ENCODE measurements at regions not wholly inside any gene's neighbourhood (a gene's known extent, or its start where the extent isn't known, plus 50 kb on each side); places are given as distances from the start of the nearest gene placed in this dataset.

DNA sequence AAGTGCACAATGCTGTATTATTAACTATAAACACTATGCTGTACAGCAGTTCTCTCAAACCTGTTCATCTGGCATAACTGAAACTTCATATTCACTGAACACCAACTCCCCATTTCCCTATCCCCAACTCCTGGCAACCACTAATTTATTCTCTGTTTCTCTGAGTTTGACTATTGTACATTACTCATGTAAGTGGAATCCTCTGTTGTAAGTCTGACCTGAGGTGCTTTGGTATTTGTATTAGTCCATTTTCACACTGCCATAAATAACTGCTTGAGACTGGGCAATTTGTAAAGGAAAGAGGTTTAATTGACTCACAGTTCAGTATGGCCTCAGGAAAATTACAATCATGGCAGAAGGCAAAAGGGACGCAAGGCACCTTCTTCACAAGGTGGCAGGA lies 266.3 kb downstream of the PPP1R3A start:
- DNase-seq (ENCODE audit: unreplicated experiment): peak; percentile 50
- H3K27me3 Mint-ChIP-seq (ENCODE audit: insufficient read depth, unreplicated experiment): no peaks in the 10 kb centered on the region
- peaks cover 10% of the 10 kb centered on the region for H3K9me3 Mint-ChIP-seq (ENCODE audit: unreplicated experiment)

DNA sequence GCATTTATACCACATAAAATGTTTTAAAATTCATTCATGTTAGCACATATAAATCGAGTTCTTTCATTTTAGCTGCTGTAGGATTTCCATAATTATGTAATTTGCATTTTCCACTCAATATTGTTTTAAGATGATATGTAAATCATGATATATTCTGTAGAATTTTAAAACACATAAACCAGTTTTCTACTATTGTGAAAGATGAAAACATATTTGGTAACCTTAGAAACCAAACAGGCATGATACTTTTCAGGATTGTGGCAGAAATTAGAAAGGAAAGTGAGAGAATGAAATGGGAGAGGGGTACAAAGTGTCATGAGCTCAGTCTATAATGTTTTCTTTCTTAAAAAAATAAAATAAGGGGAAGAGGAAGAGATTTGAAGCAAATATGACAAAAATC lies 269.3 kb downstream of the PPP1R3A start:
- intact Hi-C loops (cut with micrococcal nuclease): no loop called here
- peaks cover 12% of the 10 kb centered on the region for H3K9me3 Mint-ChIP-seq (ENCODE audit: unreplicated experiment)
- peaks cover 16% of the 10 kb centered on the region for H3K4me1 Mint-ChIP-seq (ENCODE audit: insufficient read depth, unreplicated experiment)
- TF ChIP-seq, protein P1, sequence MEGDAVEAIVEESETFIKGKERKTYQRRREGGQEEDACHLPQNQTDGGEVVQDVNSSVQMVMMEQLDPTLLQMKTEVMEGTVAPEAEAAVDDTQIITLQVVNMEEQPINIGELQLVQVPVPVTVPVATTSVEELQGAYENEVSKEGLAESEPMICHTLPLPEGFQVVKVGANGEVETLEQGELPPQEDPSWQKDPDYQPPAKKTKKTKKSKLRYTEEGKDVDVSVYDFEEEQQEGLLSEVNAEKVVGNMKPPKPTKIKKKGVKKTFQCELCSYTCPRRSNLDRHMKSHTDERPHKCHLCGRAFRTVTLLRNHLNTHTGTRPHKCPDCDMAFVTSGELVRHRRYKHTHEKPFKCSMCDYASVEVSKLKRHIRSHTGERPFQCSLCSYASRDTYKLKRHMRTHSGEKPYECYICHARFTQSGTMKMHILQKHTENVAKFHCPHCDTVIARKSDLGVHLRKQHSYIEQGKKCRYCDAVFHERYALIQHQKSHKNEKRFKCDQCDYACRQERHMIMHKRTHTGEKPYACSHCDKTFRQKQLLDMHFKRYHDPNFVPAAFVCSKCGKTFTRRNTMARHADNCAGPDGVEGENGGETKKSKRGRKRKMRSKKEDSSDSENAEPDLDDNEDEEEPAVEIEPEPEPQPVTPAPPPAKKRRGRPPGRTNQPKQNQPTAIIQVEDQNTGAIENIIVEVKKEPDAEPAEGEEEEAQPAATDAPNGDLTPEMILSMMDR (IDR thresholded peaks at IDR 0.05; ENCODE audit: unreplicated experiment): no peak
- no peak for DNase-seq (ENCODE audit: unreplicated experiment)
- no TSS peak for BruUV-seq (replicated peaks)
- peaks cover 6% of the 10 kb centered on the region for H3K36me3 Mint-ChIP-seq (ENCODE audit: insufficient read depth, unreplicated experiment)
- H3K4me3 Mint-ChIP-seq (ENCODE audit: unreplicated experiment): no peak overlapping the region
- CTCF ChIA-PET: no interaction called here
- H3K27ac Mint-ChIP-seq (ENCODE audit: low read depth, unreplicated experiment): no peak overlapping the region
- POLR2A ChIA-PET: no interaction called here
- no peaks in the 10 kb centered on the region for H3K27me3 Mint-ChIP-seq (ENCODE audit: insufficient read depth, unreplicated experiment)

More for the DNA sequence above, 266.3 kb downstream of the PPP1R3A start:
- POLR2A ChIA-PET: interaction anchor here (1.0 kb wide), 1 partner anchor 88 kb away, joined by 5 read pairs; no protein-coding TSS in a partner anchor
- Mint-ChIP-seq H3K4me1 (ENCODE audit: insufficient read depth, unreplicated experiment) (peaks cover 16% of the 10 kb centered on the region), H3K36me3 (ENCODE audit: insufficient read depth, unreplicated experiment) (peaks cover 6% of the 10 kb centered on the region), H3K4me3 (ENCODE audit: unreplicated experiment) (no peak overlapping the region), H3K27ac (ENCODE audit: low read depth, unreplicated experiment) (peak overlapping the region; percentile 92)
- TF ChIP-seq, protein P1 (IDR thresholded peaks at IDR 0.05; ENCODE audit: unreplicated experiment): no peak
- intact Hi-C loops (cut with micrococcal nuclease): no loop called here
- CTCF ChIA-PET: no interaction called here
- BruUV-seq (replicated peaks): no TSS peak

DNA sequence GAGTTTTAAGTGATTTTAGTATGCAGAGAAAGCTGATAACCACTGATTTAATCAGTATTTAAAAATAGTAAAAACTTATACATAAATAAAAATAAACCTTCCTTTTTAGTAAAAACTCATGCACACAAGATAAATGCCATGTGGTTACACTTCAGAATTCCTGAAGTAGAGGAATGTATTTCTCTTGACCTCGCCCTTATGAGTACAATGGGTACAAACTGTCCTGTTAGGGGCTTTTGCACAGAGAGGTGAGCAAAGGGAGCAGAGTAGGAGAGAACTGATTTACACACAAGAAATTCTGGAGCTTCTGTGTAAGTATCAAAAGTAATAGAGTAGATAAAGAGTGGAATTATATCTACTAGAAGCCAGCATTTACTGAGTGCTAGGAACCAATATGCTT lies 279.6 kb downstream of the PPP1R3A start:
- POLR2A ChIA-PET: interaction anchor here (0.5 to 1.0 kb wide), 3 partner anchors 20 to 340 kb away, joined by 3 read pairs; no protein-coding TSS in a partner anchor
- no peaks in the 10 kb centered on the region for H3K27me3 Mint-ChIP-seq (ENCODE audit: insufficient read depth, unreplicated experiment)
- intact Hi-C loops (cut with micrococcal nuclease): no loop called here
- peaks cover 5% of the 10 kb centered on the region for H3K36me3 Mint-ChIP-seq (ENCODE audit: insufficient read depth, unreplicated experiment)
- CTCF ChIA-PET: interaction anchor here (0.7 kb wide), 1 partner anchor 42 kb away, joined by 3 read pairs; no protein-coding TSS in a partner anchor
- TF ChIP-seq, protein P1 (IDR thresholded peaks at IDR 0.05; ENCODE audit: unreplicated experiment): no peak
- H3K4me3 Mint-ChIP-seq (ENCODE audit: unreplicated experiment): no peak overlapping the region
- no TSS peak for BruUV-seq (replicated peaks)
- H3K9me3 Mint-ChIP-seq (ENCODE audit: unreplicated experiment): peaks cover 4% of the 10 kb centered on the region
- DNase-seq (ENCODE audit: unreplicated experiment): no peak
- peak overlapping the region; percentile 85 for H3K27ac Mint-ChIP-seq (ENCODE audit: low read depth, unreplicated experiment)
- peaks cover 59% of the 10 kb centered on the region for H3K4me1 Mint-ChIP-seq (ENCODE audit: insufficient read depth, unreplicated experiment)

DNA sequence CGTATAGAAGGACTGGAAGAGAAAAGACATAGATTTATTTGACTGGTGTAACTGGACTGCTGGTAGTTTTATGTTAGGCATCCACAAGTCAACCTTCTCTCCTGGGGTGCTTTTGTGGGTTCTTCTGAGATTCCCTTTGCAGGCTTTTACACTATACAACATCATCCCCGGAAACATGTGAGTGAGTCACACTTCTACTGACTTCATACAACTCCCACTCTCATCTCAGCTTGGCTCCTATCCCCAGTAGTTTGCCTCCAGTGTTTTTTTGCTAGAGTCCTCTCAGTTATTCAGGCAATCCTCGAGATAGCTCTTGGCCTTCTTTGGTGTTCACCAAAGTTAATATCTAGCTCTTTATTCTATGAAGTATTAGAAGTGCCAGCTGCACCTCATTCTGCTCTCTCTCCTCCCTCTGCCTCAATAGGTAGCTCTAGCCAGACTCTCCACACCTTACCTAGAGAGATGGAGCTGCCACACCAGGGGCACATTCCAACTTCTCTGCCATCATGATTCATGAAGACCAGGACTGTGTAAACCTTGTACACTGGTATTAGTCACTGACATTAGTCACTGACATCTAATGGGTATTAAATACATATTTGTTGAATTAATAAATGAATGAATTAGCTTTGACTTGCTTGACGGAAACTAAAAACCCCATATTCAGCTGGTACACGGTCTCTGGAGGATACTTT lies 281.9 kb downstream of the PPP1R3A start:
- DNase-seq (ENCODE audit: unreplicated experiment): peak; percentile 59
- ChIA-PET POLR2A (interaction anchor here (0.6 to 2.0 kb wide), 3 partner anchors 15 to 27 kb away, joined by 3 to 9 read pairs (median 3); no protein-coding TSS in a partner anchor), CTCF (interaction anchor here (0.7 to 1.1 kb wide), 2 partner anchors 26 to 30 kb away, joined by 3 read pairs; no protein-coding TSS in a partner anchor)
- Mint-ChIP-seq H3K9me3 (ENCODE audit: unreplicated experiment) (peaks cover 4% of the 10 kb centered on the region), H3K27ac (ENCODE audit: low read depth, unreplicated experiment) (peak overlapping the region; percentile 85), H3K27me3 (ENCODE audit: insufficient read depth, unreplicated experiment) (no peaks in the 10 kb centered on the region), H3K4me3 (ENCODE audit: unreplicated experiment) (peak overlapping the region; percentile 8), H3K4me1 (ENCODE audit: insufficient read depth, unreplicated experiment) (peaks cover 60% of the 10 kb centered on the region), H3K36me3 (ENCODE audit: insufficient read depth, unreplicated experiment) (peaks cover 5% of the 10 kb centered on the region)
- TF ChIP-seq, protein P1 (IDR thresholded peaks at IDR 0.05; ENCODE audit: unreplicated experiment): no peak
- intact Hi-C loops (cut with micrococcal nuclease): no loop called here
- BruUV-seq (replicated peaks): no TSS peak
